GM19463 (cell line): ENCODE measurements at regions not wholly inside any gene's neighbourhood (a gene's known extent, or its start where the extent isn't known, plus 50 kb on each side); places are given as distances from the start of the nearest gene placed in this dataset.
"Not testable (repeated sequence)": the region's sequence is repeated elsewhere in the genome, so short reads cannot be mapped to it uniquely, and the experiment has no call there.

Source experiments
- ATAC-seq: cut with Tn5 transposase; IDR thresholded peaks from one replicate; pipeline ENCODE4 v1.9.1; 2021; ENCODE audit warnings: mild to moderate bottlenecking, moderate library complexity; ENCODE audit not compliant: unreplicated experiment

DNA sequence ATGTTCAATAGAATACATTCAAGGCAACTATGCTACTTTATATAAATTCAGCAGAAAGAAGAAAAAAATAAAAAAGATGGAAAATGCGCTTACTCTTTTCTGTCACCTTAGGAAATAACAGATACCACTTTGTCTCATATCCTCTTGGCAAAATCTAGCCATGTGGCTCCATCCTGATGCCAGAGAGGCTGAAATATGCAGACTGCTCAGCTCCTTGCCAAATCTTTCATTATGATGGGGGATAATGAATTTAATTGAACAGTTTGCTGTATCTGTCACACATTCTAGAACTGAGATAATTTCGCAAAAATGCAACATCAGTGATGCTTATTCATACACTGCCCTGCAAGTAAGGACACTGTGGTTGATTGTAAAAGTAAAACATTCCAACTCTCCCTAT is 1081.5 kb downstream of the PLOD2 start:
- ATAC-seq: no peak

DNA sequence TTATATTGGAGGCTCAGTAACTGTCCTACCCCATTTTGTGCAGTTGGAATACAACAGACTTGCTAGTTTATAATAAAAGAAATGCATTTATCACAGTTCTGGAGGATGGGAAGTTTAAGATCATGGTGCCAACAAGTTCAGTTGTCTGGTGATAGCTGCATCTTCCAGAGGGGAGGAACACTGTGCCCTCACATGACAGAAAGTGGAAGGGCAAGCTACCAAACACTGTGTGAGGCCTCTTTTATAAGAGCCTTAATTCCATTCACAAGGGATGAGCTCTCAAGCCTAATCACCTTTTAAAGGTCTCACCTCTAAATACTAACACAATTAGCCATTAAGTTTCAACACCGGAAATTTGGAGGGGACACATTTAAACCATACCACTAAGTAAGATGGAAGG is 1073.9 kb downstream of the PLOD2 start:
- no peak for ATAC-seq

GRCh38 chr3:145088917-145089316 is 1072.1 kb downstream of the PLOD2 start:
- ATAC-seq: peak; percentile 52

- no peak for ATAC-seq
Observed at GRCh38 chr3:145089337-145089736, 1071.6 kb downstream of the PLOD2 start.

DNA sequence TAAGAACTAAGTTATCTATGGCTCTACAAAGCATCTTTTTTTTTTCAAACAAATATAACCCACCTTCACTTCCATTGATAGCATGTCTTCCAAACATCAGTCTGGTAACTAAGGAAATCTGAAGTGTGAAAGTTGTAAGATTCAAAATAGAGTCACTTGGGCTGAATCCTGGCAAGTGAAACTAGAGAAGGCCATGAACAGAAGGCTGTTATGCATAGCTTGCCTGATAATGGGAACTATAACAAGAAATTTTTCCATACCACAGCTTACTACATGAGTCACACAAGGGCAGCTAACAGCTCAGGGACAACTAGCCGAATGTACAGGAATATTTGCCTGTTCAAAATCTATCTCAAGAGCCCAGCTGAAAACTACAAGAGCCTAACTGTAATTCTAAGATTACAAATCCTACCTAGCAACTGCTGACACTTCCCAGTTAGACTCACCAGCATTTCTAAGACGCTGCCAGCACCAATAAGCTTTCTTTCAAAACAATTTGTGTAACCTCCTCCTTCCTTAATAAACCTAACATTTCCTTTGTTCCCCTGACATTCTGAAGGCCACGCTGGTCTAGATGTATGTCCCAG is 1066.5 kb downstream of the PLOD2 start:
- peak; percentile 85 for ATAC-seq

- not testable (repeated sequence) for ATAC-seq
Observed at GRCh38 chr3:145111141-145111540, 1049.8 kb downstream of the PLOD2 start.

DNA sequence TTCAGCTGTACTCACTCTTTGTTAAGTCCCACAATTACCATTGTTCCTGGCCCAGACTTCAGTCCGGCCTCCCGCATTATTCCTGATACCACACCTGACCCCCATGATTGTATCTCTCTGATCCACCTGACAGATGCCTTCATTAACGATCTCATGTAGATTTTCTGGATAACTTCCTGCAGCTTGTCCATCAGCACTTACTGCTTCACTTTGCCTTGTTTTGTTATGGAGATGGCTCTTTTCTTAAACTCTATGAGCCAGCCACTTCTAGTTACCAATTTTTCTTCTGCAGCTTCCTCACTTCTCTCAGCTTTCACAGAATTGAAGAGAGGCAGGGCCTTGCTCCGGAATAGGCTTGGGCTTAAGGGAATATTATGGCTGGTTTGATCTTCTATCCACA is 1044.2 kb downstream of the PLOD2 start:
- no peak for ATAC-seq

- ATAC-seq: peak; percentile 51
Observed at GRCh38 chr3:145118303-145118702, 1042.7 kb downstream of the PLOD2 start.

- no peak for ATAC-seq
Observed at GRCh38 chr3:145124900-145125678, 1035.9 kb downstream of the PLOD2 start.

- no peak for ATAC-seq
Observed at GRCh38 chr3:145133281-145133680, 1027.7 kb downstream of the PLOD2 start.

DNA sequence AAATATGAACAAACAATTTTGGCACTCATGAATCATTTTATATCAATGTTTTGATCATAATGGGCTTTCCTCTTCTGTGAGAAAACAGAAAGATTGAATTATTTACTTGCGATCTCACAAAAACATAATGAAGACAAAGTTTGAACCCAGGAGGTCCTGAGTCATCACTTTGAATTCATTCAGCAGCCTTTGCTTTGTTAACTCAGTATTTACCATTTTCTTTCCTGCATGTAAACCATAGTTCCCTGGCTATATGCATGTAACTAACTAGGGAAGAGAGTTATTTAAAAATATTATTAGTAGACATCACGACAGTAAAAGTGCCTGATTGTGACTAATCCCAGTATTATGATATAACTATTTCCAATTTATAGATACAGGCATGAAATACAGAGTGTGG is 1026.2 kb downstream of the PLOD2 start:
- ATAC-seq: no peak

DNA sequence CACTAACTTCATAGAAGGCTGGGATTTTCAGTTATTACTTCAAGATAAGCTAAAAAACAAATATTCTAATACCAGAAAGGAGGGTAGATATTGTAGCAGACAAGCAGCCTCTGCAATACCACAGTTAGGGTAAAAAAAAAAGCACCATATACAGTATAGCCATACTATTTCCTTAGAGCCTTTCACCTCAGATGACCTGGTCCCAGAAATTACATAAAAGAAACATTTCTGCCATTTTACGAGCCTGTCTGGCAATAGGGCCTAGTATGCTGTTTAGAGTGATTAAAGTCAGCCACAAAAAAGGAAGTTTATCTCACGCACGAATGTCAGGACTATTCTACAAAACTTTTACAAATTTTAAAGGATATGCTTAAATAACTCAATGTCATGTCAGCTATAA is 1016.6 kb downstream of the PLOD2 start:
- no peak for ATAC-seq

- ATAC-seq: no peak
Observed at GRCh38 chr3:145145461-145145860, 1015.5 kb downstream of the PLOD2 start.

- no peak for ATAC-seq
Observed at GRCh38 chr3:145159640-145160039, 1001.3 kb downstream of the PLOD2 start.

DNA sequence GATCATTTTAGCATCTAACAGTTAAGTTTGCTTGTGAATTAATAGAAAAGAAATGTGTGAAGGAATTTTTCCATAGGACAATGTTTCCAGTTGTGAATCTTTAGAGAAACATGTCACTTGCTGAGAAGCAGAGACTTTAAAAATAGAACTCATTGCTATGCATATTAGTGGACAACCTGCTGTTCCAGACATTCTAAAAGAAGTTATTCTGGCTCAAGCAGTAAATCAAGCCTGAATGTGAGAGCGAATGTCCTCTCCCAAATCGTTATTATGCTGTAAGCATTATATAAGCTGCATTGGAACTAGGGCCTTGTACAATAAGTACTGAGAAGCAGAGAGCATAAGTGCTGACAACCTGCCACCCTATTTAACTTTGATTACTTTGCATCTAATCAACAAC is 990.9 kb downstream of the PLOD2 start:
- ATAC-seq: no peak

- no peak for ATAC-seq
Observed at GRCh38 chr3:145175626-145176025, 985.4 kb downstream of the PLOD2 start.

- no peak for ATAC-seq
Observed at GRCh38 chr3:145176907-145177306, 984.1 kb downstream of the PLOD2 start.

DNA sequence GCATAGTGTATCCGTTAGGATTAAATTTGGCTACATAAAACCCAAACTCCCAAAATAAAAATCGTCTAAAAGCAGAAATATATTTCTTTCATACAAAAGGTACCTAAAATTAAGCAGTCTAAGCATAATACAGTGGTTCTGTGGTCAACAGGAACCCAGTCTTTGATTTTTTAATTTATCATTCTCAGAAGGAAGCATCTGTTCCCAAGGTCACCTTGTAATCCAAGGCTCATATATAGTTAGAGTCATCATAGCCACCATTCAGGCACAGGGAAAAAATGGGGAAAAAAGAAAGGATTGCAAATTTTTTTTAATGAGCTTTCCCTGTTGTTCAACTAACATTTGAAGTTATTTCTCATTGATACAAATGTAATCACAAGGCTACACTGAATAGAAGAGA is 983.2 kb downstream of the PLOD2 start:
- ATAC-seq: no peak

DNA sequence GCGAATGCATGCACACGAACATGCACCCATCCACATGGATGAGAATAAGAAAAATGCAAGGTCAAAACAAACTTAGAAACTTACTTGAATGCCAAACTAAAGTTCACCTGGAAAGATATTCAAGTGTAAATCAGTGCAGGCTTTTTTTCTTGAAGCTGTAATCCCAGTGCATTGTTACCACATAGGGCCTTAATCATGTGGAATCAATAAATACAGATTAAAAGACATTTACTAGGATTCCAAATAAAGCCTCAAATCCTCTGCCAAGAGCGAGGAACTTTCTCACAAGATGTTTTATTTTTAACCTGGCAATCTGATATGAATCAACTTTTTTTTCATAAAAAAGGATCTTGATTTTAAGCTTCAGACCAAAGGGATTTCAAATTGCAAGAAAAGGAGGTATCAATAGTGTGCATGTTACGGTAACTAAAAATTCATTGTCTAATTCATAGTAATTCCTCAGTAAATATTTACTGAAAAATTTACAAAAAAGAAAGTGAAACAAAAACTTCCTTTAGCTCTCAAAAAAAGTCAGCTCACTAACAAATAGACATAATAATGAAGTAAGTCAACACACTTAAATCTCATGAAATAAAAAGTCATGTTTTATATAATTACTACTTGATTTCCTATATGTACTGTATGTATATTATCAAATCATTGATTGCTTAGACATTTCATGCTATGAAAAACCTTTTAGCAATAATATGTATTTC is 978.6 kb downstream of the PLOD2 start:
- no peak for ATAC-seq

DNA sequence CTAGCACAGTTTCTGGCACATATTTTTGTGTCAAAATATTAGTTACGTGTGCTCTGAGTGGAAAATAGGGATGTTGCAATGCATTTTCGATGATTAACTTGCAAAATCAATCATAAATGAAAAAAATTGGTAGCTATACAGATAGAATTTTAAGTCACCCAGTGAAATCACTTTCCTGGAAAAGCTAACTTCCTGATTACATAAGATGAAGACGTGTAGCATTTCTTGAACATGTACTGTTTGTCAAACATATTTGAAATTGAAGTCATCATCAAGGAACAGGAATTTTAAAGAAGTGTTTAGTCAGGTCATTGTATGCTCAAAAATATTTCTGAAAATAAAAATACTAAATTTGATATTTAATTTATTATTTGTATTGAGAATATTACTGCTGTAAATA is 977.7 kb downstream of the PLOD2 start:
- ATAC-seq: no peak

DNA sequence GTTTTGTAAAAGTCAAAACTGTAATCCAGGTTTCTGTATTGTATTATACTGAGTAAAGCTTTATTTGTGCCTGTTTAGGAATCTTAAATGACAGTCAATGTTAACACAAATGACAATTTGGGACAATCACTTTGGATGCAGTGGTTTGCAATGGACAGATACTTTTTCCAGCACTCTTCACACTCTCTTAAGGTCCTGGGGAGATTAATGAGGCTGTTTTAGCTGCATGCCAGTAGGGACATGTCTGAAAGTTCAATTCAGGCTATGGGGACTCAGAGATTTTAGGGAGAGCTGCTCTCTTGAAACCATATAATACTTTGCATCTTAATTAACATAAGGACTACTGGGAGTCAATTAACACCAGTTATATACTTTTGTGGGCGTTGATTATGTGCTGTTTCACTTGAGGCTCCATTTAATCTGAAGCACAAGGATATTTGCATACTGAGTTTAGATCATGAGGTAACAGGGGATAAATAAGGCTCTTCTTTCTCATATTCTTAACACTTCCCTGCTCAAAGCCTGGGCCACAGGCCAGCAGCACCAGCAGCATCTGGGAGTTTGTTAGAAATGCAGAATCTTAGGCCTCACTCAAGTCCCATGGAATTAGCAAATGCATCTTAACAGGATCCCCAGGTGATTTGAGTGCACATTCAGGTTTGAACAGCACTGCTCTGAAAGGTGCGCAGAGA is 972.8 kb downstream of the PLOD2 start:
- ATAC-seq: no peak
